ENCODE measurements at regions not wholly inside any gene's neighbourhood (a gene's known extent, or its start where the extent isn't known, plus 50 kb on each side); places are given as distances from the start of the nearest gene placed in this dataset.

DNA sequence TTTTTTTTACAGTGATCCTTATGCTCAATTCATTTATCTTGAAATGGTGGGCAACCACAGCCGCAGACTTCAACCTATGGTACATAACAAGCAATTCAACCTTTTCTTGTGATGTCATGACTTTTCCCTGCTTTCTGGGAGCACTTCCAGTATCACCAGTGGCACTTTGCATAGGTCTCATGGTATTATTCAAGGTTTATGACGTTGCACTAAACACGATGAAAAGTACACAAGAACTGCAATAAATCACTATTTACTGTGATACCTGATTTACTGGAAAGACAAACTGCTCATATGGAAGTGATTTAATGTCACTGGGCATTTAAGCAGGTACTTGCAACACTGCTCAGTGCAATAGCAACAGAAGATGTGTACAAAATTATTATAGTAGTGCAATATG, 251.7 kb upstream of the CXCL12 start:
- H3K9me3 ChIP-seq, result peaks cover 0 to 4% (median 0%) of the 10 kb centered on the region in 4 donors
- H3K4me3 ChIP-seq, result no peak overlapping the region
- H3K4me1 ChIP-seq, result no peaks in the 10 kb centered on the region
- H3K27ac ChIP-seq, result no peak overlapping the region
- H3K36me3 ChIP-seq, result no peaks in the 10 kb centered on the region
- TF ChIP-seq EP300 (IDR thresholded peaks at IDR 0.05) (no peak), POLR2A (IDR thresholded peaks at IDR 0.05) (no peak)
- TF ChIP-seq, protein P1, sequence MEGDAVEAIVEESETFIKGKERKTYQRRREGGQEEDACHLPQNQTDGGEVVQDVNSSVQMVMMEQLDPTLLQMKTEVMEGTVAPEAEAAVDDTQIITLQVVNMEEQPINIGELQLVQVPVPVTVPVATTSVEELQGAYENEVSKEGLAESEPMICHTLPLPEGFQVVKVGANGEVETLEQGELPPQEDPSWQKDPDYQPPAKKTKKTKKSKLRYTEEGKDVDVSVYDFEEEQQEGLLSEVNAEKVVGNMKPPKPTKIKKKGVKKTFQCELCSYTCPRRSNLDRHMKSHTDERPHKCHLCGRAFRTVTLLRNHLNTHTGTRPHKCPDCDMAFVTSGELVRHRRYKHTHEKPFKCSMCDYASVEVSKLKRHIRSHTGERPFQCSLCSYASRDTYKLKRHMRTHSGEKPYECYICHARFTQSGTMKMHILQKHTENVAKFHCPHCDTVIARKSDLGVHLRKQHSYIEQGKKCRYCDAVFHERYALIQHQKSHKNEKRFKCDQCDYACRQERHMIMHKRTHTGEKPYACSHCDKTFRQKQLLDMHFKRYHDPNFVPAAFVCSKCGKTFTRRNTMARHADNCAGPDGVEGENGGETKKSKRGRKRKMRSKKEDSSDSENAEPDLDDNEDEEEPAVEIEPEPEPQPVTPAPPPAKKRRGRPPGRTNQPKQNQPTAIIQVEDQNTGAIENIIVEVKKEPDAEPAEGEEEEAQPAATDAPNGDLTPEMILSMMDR (IDR thresholded peaks at IDR 0.05), result no peak
- H3K27me3 ChIP-seq, result no peaks in the 10 kb centered on the region
- WGBS, 2 donors, result 77 to 88% methylated on average over 3 of the region's 3 CpGs
- DNase-seq (ENCODE audit: low spot score in 2 of 2), result no peak

DNA sequence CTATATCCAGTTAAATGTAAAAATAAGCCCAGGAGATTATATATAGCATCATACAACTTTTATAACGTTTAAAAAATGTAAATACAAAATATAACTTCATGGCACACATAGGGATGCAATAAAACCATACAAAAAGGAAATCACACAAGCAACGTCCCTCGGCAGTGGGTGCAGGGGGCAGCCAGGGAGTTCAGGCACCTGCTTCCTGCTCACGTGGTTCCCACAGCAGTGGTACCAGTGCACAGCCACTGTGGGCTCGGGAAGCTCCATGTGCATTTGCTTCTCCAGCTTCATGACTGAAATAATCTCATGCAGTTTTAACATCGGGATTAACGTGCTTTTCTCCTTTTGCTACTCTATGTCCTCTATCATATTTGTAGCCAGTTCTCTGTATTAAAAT, 255.5 kb upstream of the CXCL12 start:
- TF ChIP-seq EP300 (IDR thresholded peaks at IDR 0.05) (no peak), POLR2A (IDR thresholded peaks at IDR 0.05) (no peak)
- TF ChIP-seq, protein P1 (IDR thresholded peaks at IDR 0.05), result no peak
- 63 to 65% methylated on average over 7 of the region's 7 CpGs for WGBS, 2 donors
- H3K27ac ChIP-seq, result no peak overlapping the region

DNA sequence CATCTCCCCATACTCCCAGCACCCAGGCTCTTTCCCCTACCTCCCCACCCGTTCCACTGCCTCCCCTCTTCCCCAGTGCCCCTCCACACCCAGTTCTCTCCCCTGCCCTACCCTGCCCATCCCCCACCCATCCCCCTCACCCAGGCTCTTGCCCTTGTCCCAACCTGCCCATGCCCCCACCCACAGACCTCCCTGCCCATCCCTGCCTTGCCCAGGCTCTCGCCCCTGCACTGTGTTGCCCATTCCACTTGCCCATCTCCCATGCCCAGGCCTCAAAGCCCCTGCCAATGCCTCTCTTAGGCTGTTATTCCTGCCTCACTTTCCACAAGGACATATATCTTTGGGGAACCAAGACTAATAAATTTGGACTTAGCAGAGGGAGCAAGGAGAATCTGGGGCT, 262.6 kb upstream of the CXCL12 start:
- TF ChIP-seq EP300 (IDR thresholded peaks at IDR 0.05), result no peak
- TF ChIP-seq, protein P1 (IDR thresholded peaks at IDR 0.05), result no peak
- no peak for TF ChIP-seq POLR2A (IDR thresholded peaks at IDR 0.05)
- H3K4me1 ChIP-seq, result peaks cover 0 to 12% (median 0%) of the 10 kb centered on the region in 4 donors
- no peak overlapping the region for H3K27ac ChIP-seq
- WGBS, 2 donors, result 92 to 100% methylated on average over 1 to 2 of the region's 2 CpGs
- H3K27me3 ChIP-seq, result no peaks in the 10 kb centered on the region
- H3K4me3 ChIP-seq, result no peak overlapping the region
- H3K36me3 ChIP-seq, result no peaks in the 10 kb centered on the region
- no peaks in the 10 kb centered on the region for H3K9me3 ChIP-seq
- DNase-seq (ENCODE audit: low spot score in 2 of 2), result no peak

More for the DNA sequence above, 255.5 kb upstream of the CXCL12 start:
- H3K36me3 ChIP-seq, result no peaks in the 10 kb centered on the region
- no peaks in the 10 kb centered on the region for H3K9me3 ChIP-seq
- H3K4me1 ChIP-seq, result no peaks in the 10 kb centered on the region
- no peak overlapping the region for H3K4me3 ChIP-seq
- no peak for DNase-seq (ENCODE audit: low spot score in 2 of 2)
- no peaks in the 10 kb centered on the region for H3K27me3 ChIP-seq

DNA sequence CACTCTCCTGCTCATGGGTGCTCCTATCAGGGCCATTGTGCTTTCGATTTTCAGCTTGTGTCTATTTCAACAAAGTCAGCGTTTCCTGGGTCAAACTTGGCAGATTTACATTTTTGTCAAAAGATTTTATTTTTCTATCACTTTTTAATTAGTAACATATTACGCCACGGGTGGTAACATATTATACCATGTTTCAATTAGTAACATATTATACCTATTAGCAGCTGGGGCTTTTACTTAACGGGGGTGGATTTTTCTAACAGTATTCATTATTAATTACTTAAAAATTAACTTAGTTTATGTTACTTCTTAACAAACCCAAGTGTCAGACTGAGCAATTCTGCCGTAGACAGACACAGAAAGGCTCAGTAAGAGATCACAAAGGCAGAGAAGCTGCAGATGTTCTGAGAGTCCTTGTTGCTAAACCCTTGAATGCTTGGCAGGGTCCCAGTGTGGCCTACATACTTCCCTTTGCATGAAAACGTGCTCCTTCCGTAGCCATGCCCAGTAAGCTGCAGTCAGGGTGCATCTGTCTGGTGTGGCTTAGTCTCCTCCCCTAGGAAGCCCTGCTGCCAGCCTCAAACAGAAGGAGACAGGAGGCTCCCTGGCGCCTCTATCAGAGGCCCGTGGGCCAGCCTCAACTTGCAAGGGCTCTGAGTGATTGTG, 263.1 kb upstream of the CXCL12 start:
- 66 to 71% methylated on average over 9 to 10 of the region's 10 CpGs for WGBS, 2 donors
- Histone ChIP-seq H3K4me3 (no peak overlapping the region), H3K27ac (no peak overlapping the region), H3K36me3 (no peaks in the 10 kb centered on the region), H3K9me3 (no peaks in the 10 kb centered on the region), H3K4me1 (peaks cover 0 to 12% (median 0%) of the 10 kb centered on the region in 4 donors), H3K27me3 (no peaks in the 10 kb centered on the region)
- no peak for TF ChIP-seq POLR2A (IDR thresholded peaks at IDR 0.05)
- TF ChIP-seq EP300 (IDR thresholded peaks at IDR 0.05), result no peak
- TF ChIP-seq, protein P1 (IDR thresholded peaks at IDR 0.05), result no peak
- peak; percentile 23 to 41 for DNase-seq (ENCODE audit: low spot score in 2 of 2)

DNA sequence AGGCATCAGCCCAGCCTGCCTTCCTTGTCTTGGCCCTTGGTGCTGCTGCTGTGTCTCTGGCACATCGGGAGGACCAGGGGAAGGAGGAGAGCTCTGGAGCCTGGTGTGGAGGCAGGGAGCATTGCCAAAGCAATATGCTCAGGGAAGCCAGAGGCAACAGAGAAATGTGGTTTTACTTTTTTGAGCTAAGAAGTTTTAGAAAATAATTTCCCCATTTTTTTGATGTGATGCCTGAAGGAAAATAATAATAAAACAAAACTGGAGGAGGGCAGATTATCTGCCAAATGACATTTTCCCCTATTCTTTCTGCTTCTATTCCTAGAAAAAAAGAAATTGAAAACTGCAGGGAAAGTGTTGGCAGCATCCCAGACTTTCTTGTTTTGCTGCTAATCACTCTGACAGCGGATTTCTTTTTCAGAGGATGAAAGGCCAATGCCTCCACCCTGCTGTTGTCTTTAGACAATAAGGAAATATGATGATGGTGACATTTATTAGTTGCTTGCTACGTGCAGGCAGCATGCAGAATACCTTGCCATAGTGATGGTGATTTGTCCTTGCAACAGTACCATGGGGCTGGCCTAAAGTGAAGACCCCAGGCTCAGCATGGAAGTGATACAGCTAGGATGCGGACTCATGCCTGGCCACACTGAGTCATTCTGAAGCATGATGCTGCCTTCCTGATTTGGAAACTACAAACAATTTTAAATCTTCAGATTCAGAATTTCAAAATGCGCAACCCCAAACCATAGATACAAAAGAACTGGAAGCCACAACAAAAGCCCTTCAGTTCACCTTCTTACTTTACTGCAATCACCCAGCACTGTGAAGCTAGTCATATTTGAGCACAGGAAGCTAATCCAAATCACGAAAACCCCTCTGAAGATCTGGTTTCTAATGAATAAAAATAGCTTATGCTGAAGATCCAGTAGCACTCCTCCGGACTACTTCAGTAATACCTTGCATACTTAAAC, 260.2 kb upstream of the TMEM72 start:
- no peak for TF ChIP-seq POLR2A (IDR thresholded peaks at IDR 0.05)
- no peak for TF ChIP-seq EP300 (IDR thresholded peaks at IDR 0.05)
- TF ChIP-seq, protein P1 (IDR thresholded peaks at IDR 0.05), result no peak
- peaks cover 0 to 12% (median 0%) of the 10 kb centered on the region in 4 donors for H3K4me1 ChIP-seq
- H3K27me3 ChIP-seq, result no peaks in the 10 kb centered on the region
- no peak overlapping the region for H3K4me3 ChIP-seq
- H3K9me3 ChIP-seq, result peaks cover 0 to 2% (median 0%) of the 10 kb centered on the region in 4 donors
- 42 to 44% methylated on average over 7 of the region's 7 CpGs for WGBS, 2 donors
- DNase-seq (ENCODE audit: low spot score in 2 of 2), result no peak
- no peaks in the 10 kb centered on the region for H3K36me3 ChIP-seq
- no peak overlapping the region for H3K27ac ChIP-seq
